ENCODE measurements at regions not wholly inside any gene's neighbourhood (a gene's known extent, or its start where the extent isn't known, plus 50 kb on each side); places are given as distances from the start of the nearest gene placed in this dataset.

DNA sequence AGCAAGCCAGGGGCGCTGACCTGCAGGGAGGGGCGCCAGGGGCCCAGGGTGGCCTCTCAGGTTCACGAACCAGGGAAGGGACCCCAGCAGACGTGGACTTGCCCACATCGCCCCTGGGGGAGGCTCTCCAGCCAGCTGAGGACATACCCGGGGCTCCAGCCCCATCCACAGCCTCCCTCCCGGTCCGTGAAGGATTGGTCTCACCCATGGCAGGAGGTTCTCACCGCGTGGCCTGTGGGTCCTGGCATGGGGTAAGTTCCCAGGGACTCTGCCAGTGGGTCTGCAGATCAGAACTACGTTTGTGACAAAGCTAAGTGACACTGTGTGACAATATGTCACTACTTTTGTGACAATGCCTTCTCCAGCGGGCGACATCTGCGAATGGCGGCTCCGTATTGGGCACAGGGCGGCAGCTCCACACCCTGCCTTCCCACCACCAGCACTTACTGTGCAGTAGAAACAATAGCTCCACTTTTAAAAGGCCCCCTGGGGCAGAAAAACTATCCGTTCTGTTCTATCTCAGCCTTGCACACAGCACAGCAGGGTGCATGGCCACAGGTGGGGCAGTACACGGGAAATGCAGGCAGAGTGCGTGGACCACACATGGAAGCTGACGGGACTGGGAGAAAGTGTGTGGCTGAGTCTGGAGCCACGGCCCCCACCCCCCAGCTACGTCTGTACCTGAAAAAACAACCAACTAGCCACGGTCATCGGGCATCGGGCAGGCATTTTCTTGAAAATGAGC, 65.2 kb upstream of the CTDP1 start:
- TF ChIP-seq, protein P1, sequence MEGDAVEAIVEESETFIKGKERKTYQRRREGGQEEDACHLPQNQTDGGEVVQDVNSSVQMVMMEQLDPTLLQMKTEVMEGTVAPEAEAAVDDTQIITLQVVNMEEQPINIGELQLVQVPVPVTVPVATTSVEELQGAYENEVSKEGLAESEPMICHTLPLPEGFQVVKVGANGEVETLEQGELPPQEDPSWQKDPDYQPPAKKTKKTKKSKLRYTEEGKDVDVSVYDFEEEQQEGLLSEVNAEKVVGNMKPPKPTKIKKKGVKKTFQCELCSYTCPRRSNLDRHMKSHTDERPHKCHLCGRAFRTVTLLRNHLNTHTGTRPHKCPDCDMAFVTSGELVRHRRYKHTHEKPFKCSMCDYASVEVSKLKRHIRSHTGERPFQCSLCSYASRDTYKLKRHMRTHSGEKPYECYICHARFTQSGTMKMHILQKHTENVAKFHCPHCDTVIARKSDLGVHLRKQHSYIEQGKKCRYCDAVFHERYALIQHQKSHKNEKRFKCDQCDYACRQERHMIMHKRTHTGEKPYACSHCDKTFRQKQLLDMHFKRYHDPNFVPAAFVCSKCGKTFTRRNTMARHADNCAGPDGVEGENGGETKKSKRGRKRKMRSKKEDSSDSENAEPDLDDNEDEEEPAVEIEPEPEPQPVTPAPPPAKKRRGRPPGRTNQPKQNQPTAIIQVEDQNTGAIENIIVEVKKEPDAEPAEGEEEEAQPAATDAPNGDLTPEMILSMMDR (optimal IDR thresholded peaks at IDR 0.05 in 1 of 3, IDR thresholded peaks at IDR 0.05 in 1 of 3, conservative IDR thresholded peaks at IDR 0.05 in 1 of 3; ENCODE audit: extremely low read depth in 1 of 3, insufficient read depth in 2 of 3, low read length in 3 of 3) = no peak
- TF ChIP-seq EZH2 (IDR thresholded peaks at IDR 0.05; ENCODE audit: low read length) = no peak
